T-helper 22 cell (primary cell): ENCODE measurements at regions not wholly inside any gene's neighbourhood (a gene's known extent, or its start where the extent isn't known, plus 50 kb on each side); places are given as distances from the start of the nearest gene placed in this dataset.
"Not testable (repeated sequence)": the region's sequence is repeated elsewhere in the genome, so short reads cannot be mapped to it uniquely, and the experiment has no call there.

Experiments
- DNase-seq: peaks from one replicate; pipeline ENCODE4 v3.0.0-alpha.2; 2020; ENCODE audit warnings: low read depth

- DNase-seq, result no peak
Measured at GRCh38 chr10:60517805-60518204, 128.1 kb upstream of the ANK3 start.

GRCh38 chr10:60513281-60513680 lies 123.6 kb upstream of the ANK3 start:
- no peak for DNase-seq

- no peak for DNase-seq
Measured at GRCh38 chr10:60511477-60512229, 122.0 kb upstream of the ANK3 start.

GRCh38 chr10:60508831-60509230 lies 119.2 kb upstream of the ANK3 start:
- DNase-seq, result no peak

- no peak for DNase-seq
Measured at GRCh38 chr10:60508037-60508436, 118.4 kb upstream of the ANK3 start.

- no peak for DNase-seq
Measured at GRCh38 chr10:60502621-60503020, 112.9 kb upstream of the ANK3 start.

GRCh38 chr10:60498985-60499384 lies 109.3 kb upstream of the ANK3 start:
- no peak for DNase-seq

- DNase-seq, result no peak
Measured at GRCh38 chr10:60497364-60497763, 107.7 kb upstream of the ANK3 start.

- DNase-seq, result no peak
Measured at GRCh38 chr10:60496181-60496580, 106.5 kb upstream of the ANK3 start.

GRCh38 chr10:60495338-60496055 lies 105.8 kb upstream of the ANK3 start:
- DNase-seq, result no peak

GRCh38 chr10:60494774-60495173 lies 105.1 kb upstream of the ANK3 start:
- DNase-seq, result no peak

GRCh38 chr10:60491162-60491561 lies 101.5 kb upstream of the ANK3 start:
- DNase-seq, result no peak

GRCh38 chr10:60490013-60490412 lies 100.3 kb upstream of the ANK3 start:
- DNase-seq, result no peak

GRCh38 chr10:60488111-60488669 lies 98.5 kb upstream of the ANK3 start:
- no peak for DNase-seq

GRCh38 chr10:60487543-60487942 lies 97.9 kb upstream of the ANK3 start:
- DNase-seq, result no peak

GRCh38 chr10:60485025-60485424 lies 95.3 kb upstream of the ANK3 start:
- DNase-seq, result no peak

GRCh38 chr10:60480865-60481563 lies 91.3 kb upstream of the ANK3 start:
- no peak for DNase-seq

GRCh38 chr10:60479305-60480020 lies 89.8 kb upstream of the ANK3 start:
- DNase-seq, result no peak

GRCh38 chr10:60476451-60476850 lies 86.8 kb upstream of the ANK3 start:
- DNase-seq, result no peak

GRCh38 chr10:60473557-60473956 lies 83.9 kb upstream of the ANK3 start:
- no peak for DNase-seq

GRCh38 chr10:60470091-60470490 lies 80.4 kb upstream of the ANK3 start:
- no peak for DNase-seq

GRCh38 chr10:60469147-60469546 lies 79.5 kb upstream of the ANK3 start:
- not testable (repeated sequence) for DNase-seq
